Activated naive CD8-positive, alpha-beta T cell treated with anti-CD3 and anti-CD28 coated beads, Interleukin-2, amount 10 ng/mL, durations not matched to agents 7 days and 5 days (primary cell): ENCODE measurements at regions not wholly inside any gene's neighbourhood (a gene's known extent, or its start where the extent isn't known, plus 50 kb on each side); places are given as distances from the start of the nearest gene placed in this dataset.
"Not testable (repeated sequence)": the region's sequence is repeated elsewhere in the genome, so short reads cannot be mapped to it uniquely, and the experiment has no call there.

Source experiments
- ATAC-seq: fragments of 150-1000 bp; cut with Tn5 transposase; one replicate; pipeline ENCODE4 v1.10.0; 2021; ENCODE audit warnings: low read depth, moderate library complexity
- POLR2A ChIA-PET: fragments of 350-600 bp; sonication (Branson Sonifier 250); formaldehyde crosslinking; loops from one replicate; lab custom pipeline; 2021; ENCODE audit warnings: antibody characterized with exemption; lab: Charles Lee
- DNase-seq: peaks from one replicate; pipeline ENCODE4 v3.0.0; 2021
- H3K27ac Mint-ChIP-seq: one replicate; pipeline ENCODE4 v1.8.0; 2022; ENCODE audit warnings: mild to moderate bottlenecking, mixed read lengths
- H3K27me3 Mint-ChIP-seq: one replicate; pipeline ENCODE4 v1.8.0; 2022; ENCODE audit warnings: mild to moderate bottlenecking, moderate library complexity, mixed read lengths
- H3K36me3 Mint-ChIP-seq: one replicate; pipeline ENCODE4 v1.8.0; 2021; ENCODE audit warnings: mild to moderate bottlenecking, mixed read lengths
- H3K4me1 Mint-ChIP-seq: one replicate; pipeline ENCODE4 v1.8.0; 2021; ENCODE audit warnings: mixed read lengths
- H3K4me3 Mint-ChIP-seq: one replicate; pipeline ENCODE4 v1.8.0; 2022; ENCODE audit warnings: mild to moderate bottlenecking, moderate library complexity, mixed read lengths
- H3K9me3 Mint-ChIP-seq: one replicate; pipeline ENCODE4 v1.8.0; 2021; ENCODE audit warnings: mixed read lengths

GRCh38 chr18:63071701-63072141 lies 247.8 kb downstream of the BCL2 start:
- no peak for DNase-seq
- no peak overlapping the region for H3K4me3 Mint-ChIP-seq
- peaks cover 15% of the 10 kb centered on the region for H3K27me3 Mint-ChIP-seq
- peaks cover 12% of the 10 kb centered on the region for H3K4me1 Mint-ChIP-seq
- H3K36me3 Mint-ChIP-seq = no peaks in the 10 kb centered on the region
- no peaks in the 10 kb centered on the region for H3K9me3 Mint-ChIP-seq
- POLR2A ChIA-PET = no interaction called here
- H3K27ac Mint-ChIP-seq = no peak overlapping the region
- ATAC-seq = no peak

- H3K27ac Mint-ChIP-seq = no peak overlapping the region
- H3K9me3 Mint-ChIP-seq = no peaks in the 10 kb centered on the region
- peaks cover 15% of the 10 kb centered on the region for H3K27me3 Mint-ChIP-seq
- no peak overlapping the region for H3K4me3 Mint-ChIP-seq
- POLR2A ChIA-PET = no interaction called here
- DNase-seq (no peak), ATAC-seq (no peak)
- H3K4me1 Mint-ChIP-seq = peaks cover 12% of the 10 kb centered on the region
- no peaks in the 10 kb centered on the region for H3K36me3 Mint-ChIP-seq
These were observed 248.6 kb downstream of the BCL2 start for GRCh38 chr18:63070767-63071502.

GRCh38 chr18:63069496-63069895 lies 250.1 kb downstream of the BCL2 start:
- no peak overlapping the region for H3K4me3 Mint-ChIP-seq
- H3K4me1 Mint-ChIP-seq = peaks cover 6% of the 10 kb centered on the region
- H3K27me3 Mint-ChIP-seq = peaks cover 21% of the 10 kb centered on the region
- H3K36me3 Mint-ChIP-seq = no peaks in the 10 kb centered on the region
- H3K9me3 Mint-ChIP-seq = no peaks in the 10 kb centered on the region
- DNase-seq (no peak), ATAC-seq (no peak)
- POLR2A ChIA-PET = no interaction called here
- no peak overlapping the region for H3K27ac Mint-ChIP-seq

- ATAC-seq (no peak), DNase-seq (no peak)
- POLR2A ChIA-PET = no interaction called here
- Mint-ChIP-seq H3K36me3 (no peaks in the 10 kb centered on the region), H3K27me3 (peaks cover 25% of the 10 kb centered on the region), H3K9me3 (no peaks in the 10 kb centered on the region), H3K4me3 (no peak overlapping the region), H3K4me1 (peaks cover 6% of the 10 kb centered on the region), H3K27ac (no peak overlapping the region)
These were observed 251.6 kb downstream of the BCL2 start for GRCh38 chr18:63067939-63068338.

GRCh38 chr18:63065172-63065571 lies 254.4 kb downstream of the BCL2 start:
- POLR2A ChIA-PET = no interaction called here
- no peaks in the 10 kb centered on the region for H3K9me3 Mint-ChIP-seq
- H3K36me3 Mint-ChIP-seq = no peaks in the 10 kb centered on the region
- no peak overlapping the region for H3K27ac Mint-ChIP-seq
- no peak for ATAC-seq
- no peak overlapping the region for H3K4me3 Mint-ChIP-seq
- peaks cover 2% of the 10 kb centered on the region for H3K4me1 Mint-ChIP-seq
- DNase-seq = no peak
- H3K27me3 Mint-ChIP-seq = peaks cover 26% of the 10 kb centered on the region

GRCh38 chr18:63063171-63063570 lies 256.4 kb downstream of the BCL2 start:
- H3K27me3 Mint-ChIP-seq = peaks cover 14% of the 10 kb centered on the region
- no peak overlapping the region for H3K27ac Mint-ChIP-seq
- ATAC-seq (no peak), DNase-seq (no peak)
- no peaks in the 10 kb centered on the region for H3K36me3 Mint-ChIP-seq
- peaks cover 2% of the 10 kb centered on the region for H3K4me1 Mint-ChIP-seq
- POLR2A ChIA-PET = no interaction called here
- no peak overlapping the region for H3K4me3 Mint-ChIP-seq
- no peaks in the 10 kb centered on the region for H3K9me3 Mint-ChIP-seq

- H3K27ac Mint-ChIP-seq = no peak overlapping the region
- H3K27me3 Mint-ChIP-seq = peaks cover 14% of the 10 kb centered on the region
- no peaks in the 10 kb centered on the region for H3K9me3 Mint-ChIP-seq
- H3K4me1 Mint-ChIP-seq = no peaks in the 10 kb centered on the region
- H3K36me3 Mint-ChIP-seq = no peaks in the 10 kb centered on the region
- DNase-seq = no peak
- no peak for ATAC-seq
- POLR2A ChIA-PET = no interaction called here
- H3K4me3 Mint-ChIP-seq = no peak overlapping the region
These were observed 257.3 kb downstream of the BCL2 start for GRCh38 chr18:63062246-63062645.

- DNase-seq = no peak
- peaks cover 14% of the 10 kb centered on the region for H3K27me3 Mint-ChIP-seq
- no peaks in the 10 kb centered on the region for H3K4me1 Mint-ChIP-seq
- H3K4me3 Mint-ChIP-seq = no peak overlapping the region
- H3K9me3 Mint-ChIP-seq = no peaks in the 10 kb centered on the region
- no peaks in the 10 kb centered on the region for H3K36me3 Mint-ChIP-seq
- POLR2A ChIA-PET = no interaction called here
- H3K27ac Mint-ChIP-seq = no peak overlapping the region
- no peak for ATAC-seq
These were observed 258.3 kb downstream of the BCL2 start for GRCh38 chr18:63061303-63061702.

GRCh38 chr18:63058521-63058920 lies 261.0 kb downstream of the BCL2 start:
- peaks cover 5% of the 10 kb centered on the region for H3K27me3 Mint-ChIP-seq
- H3K4me3 Mint-ChIP-seq = no peak overlapping the region
- ATAC-seq (no peak), DNase-seq (no peak)
- no peaks in the 10 kb centered on the region for H3K9me3 Mint-ChIP-seq
- POLR2A ChIA-PET = no interaction called here
- no peak overlapping the region for H3K27ac Mint-ChIP-seq
- no peaks in the 10 kb centered on the region for H3K36me3 Mint-ChIP-seq
- H3K4me1 Mint-ChIP-seq = peaks cover 6% of the 10 kb centered on the region

GRCh38 chr18:63057707-63058106 lies 261.9 kb downstream of the BCL2 start:
- POLR2A ChIA-PET = no interaction called here

GRCh38 chr18:63054901-63055584 lies 264.5 kb downstream of the BCL2 start:
- DNase-seq = no peak
- no peak overlapping the region for H3K27ac Mint-ChIP-seq
- ATAC-seq = no peak
- H3K36me3 Mint-ChIP-seq = no peaks in the 10 kb centered on the region
- POLR2A ChIA-PET = no interaction called here
- no peak overlapping the region for H3K4me3 Mint-ChIP-seq
- H3K27me3 Mint-ChIP-seq = peaks cover 6% of the 10 kb centered on the region
- H3K9me3 Mint-ChIP-seq = no peaks in the 10 kb centered on the region
- peaks cover 17% of the 10 kb centered on the region for H3K4me1 Mint-ChIP-seq

More at GRCh38 chr18:63057707-63058106, 261.9 kb downstream of the BCL2 start:
- Mint-ChIP-seq H3K9me3 (no peaks in the 10 kb centered on the region), H3K4me1 (peaks cover 6% of the 10 kb centered on the region), H3K27me3 (peaks cover 5% of the 10 kb centered on the region), H3K27ac (no peak overlapping the region), H3K36me3 (no peaks in the 10 kb centered on the region), H3K4me3 (no peak overlapping the region)
- ATAC-seq (no peak), DNase-seq (no peak)

- Mint-ChIP-seq H3K9me3 (no peaks in the 10 kb centered on the region), H3K36me3 (no peaks in the 10 kb centered on the region), H3K4me1 (peaks cover 19% of the 10 kb centered on the region), H3K27ac (no peak overlapping the region), H3K4me3 (no peak overlapping the region), H3K27me3 (peaks cover 20% of the 10 kb centered on the region)
- POLR2A ChIA-PET = no interaction called here
- DNase-seq = no peak
- ATAC-seq = no peak
These were observed 267.6 kb downstream of the BCL2 start for GRCh38 chr18:63051928-63052327.

- H3K4me1 Mint-ChIP-seq = peaks cover 19% of the 10 kb centered on the region
- peak overlapping the region; percentile 54 for H3K4me3 Mint-ChIP-seq
- DNase-seq, H3K36me3 Mint-ChIP-seq, H3K27ac Mint-ChIP-seq, H3K9me3 Mint-ChIP-seq, POLR2A ChIA-PET: not testable (repeated sequence)
- peaks cover 22% of the 10 kb centered on the region for H3K27me3 Mint-ChIP-seq
- ATAC-seq = peak; percentile 47
These were observed 268.7 kb downstream of the BCL2 start for GRCh38 chr18:63050667-63051395.
